Ishikawa (cell line): ENCODE measurements at regions not wholly inside any gene's neighbourhood (a gene's known extent, or its start where the extent isn't known, plus 50 kb on each side); places are given as distances from the start of the nearest gene placed in this dataset.

Experiments
- CEBPB ChIP-seq: IDR thresholded peaks from 2 replicates; pipeline ENCODE4 v1.6.1; 2012
- CREB1 ChIP-seq: IDR thresholded peaks from 2 replicates; pipeline ENCODE4 v1.6.1; 2012; ENCODE audit warnings: low read depth
- EGR1 ChIP-seq: IDR thresholded peaks from 2 replicates; pipeline ENCODE4 v1.6.1; 2012
- EP300 ChIP-seq: IDR thresholded peaks from 2 replicates; pipeline ENCODE4 v1.6.1; 2012; ENCODE audit warnings: borderline replicate concordance
- FOXM1 ChIP-seq: IDR thresholded peaks from 2 replicates; pipeline ENCODE4 v1.6.1; 2012; ENCODE audit warnings: low read depth, borderline replicate concordance
- MAX ChIP-seq: IDR thresholded peaks from 2 replicates; pipeline ENCODE4 v1.6.1; 2012
- NFIC ChIP-seq: IDR thresholded peaks from 2 replicates; pipeline ENCODE4 v1.6.1; 2012
- RAD21 ChIP-seq: IDR thresholded peaks from 2 replicates; pipeline ENCODE4 v1.6.1; 2012; ENCODE audit warnings: low read depth
- REST ChIP-seq: IDR thresholded peaks from 2 replicates; pipeline ENCODE4 v1.6.1; 2012; ENCODE audit warnings: low read depth, mild to moderate bottlenecking
- TAF1 ChIP-seq: IDR thresholded peaks from 2 replicates; pipeline ENCODE4 v1.6.1; 2012; ENCODE audit warnings: low read depth, mild to moderate bottlenecking
- TCF12 ChIP-seq: IDR thresholded peaks from 2 replicates; pipeline ENCODE4 v1.6.1; 2012; ENCODE audit warnings: low read depth
- TEAD4 ChIP-seq: IDR thresholded peaks from 2 replicates; pipeline ENCODE4 v1.6.1; 2012
- USF1 ChIP-seq: IDR thresholded peaks from 2 replicates; pipeline ENCODE4 v1.6.1; 2012
- YY1 ChIP-seq: IDR thresholded peaks from 2 replicates; pipeline ENCODE4 v1.6.1; 2012; ENCODE audit warnings: low read depth
- ZBTB7A ChIP-seq: IDR thresholded peaks from 2 replicates; pipeline ENCODE4 v1.6.1; 2012; ENCODE audit warnings: low read depth

- TF ChIP-seq RAD21 (peak; percentile 30), CREB1 (no peak), NFIC (peak; percentile 40; the same call in 1 of the 2 replicates)
Measured at GRCh38 chr3:127428344-127428997, 140.6 kb upstream of the PRR20G start.

- TF ChIP-seq TAF1 (no peak), EP300 (no peak), CEBPB (no peak), CREB1 (no peak), USF1 (no peak), YY1 (no peak), EGR1 (no peak), RAD21 (no peak)
Measured at GRCh38 chr3:127427666-127428065, 139.8 kb upstream of the PRR20G start.

GRCh38 chr3:127427156-127427555 is 139.3 kb upstream of the PRR20G start:
- TF ChIP-seq RAD21 (no peak), TCF12 (no peak), YY1 (no peak), EGR1 (no peak), EP300 (no peak), CEBPB (no peak), REST (no peak), FOXM1 (no peak), ZBTB7A (no peak), USF1 (no peak), TEAD4 (no peak), CREB1 (no peak), NFIC (no peak), TAF1 (no peak), MAX (no peak)

- TF ChIP-seq EP300 (no peak), RAD21 (no peak), FOXM1 (no peak), REST (no peak), CEBPB (no peak)
Measured at GRCh38 chr3:127426444-127427153, 138.8 kb upstream of the PRR20G start.

GRCh38 chr3:127425505-127426443 is 137.9 kb upstream of the PRR20G start:
- TF ChIP-seq USF1 (no peak), RAD21 (no peak), NFIC (no peak), EP300 (no peak), TCF12 (no peak), FOXM1 (no peak), CREB1 (no peak), TAF1 (no peak), CEBPB (no peak), EGR1 (no peak), ZBTB7A (no peak), MAX (no peak), YY1 (no peak), TEAD4 (no peak), REST (no peak)
